ENCODE measurements at regions not wholly inside any gene's neighbourhood (a gene's known extent, or its start where the extent isn't known, plus 50 kb on each side); places are given as distances from the start of the nearest gene placed in this dataset.

GRCh38 chr5:125536582-125536981 lies 790.1 kb upstream of the ZNF608 start:
- no peak for TF ChIP-seq CTCF (IDR thresholded peaks at IDR 0.05)
- DNase-seq (ENCODE audit: low spot score) = no peak
- no peak for ATAC-seq (ENCODE audit: low FRiP score)

GRCh38 chr5:125537661-125538060 lies 791.2 kb upstream of the ZNF608 start:
- TF ChIP-seq CTCF (IDR thresholded peaks at IDR 0.05) = no peak
- DNase-seq (ENCODE audit: low spot score) (no peak), ATAC-seq (ENCODE audit: low FRiP score) (no peak)

GRCh38 chr5:125538469-125538868 lies 792.0 kb upstream of the ZNF608 start:
- no peak for ATAC-seq (ENCODE audit: low FRiP score)

GRCh38 chr5:125541085-125541484 lies 794.6 kb upstream of the ZNF608 start:
- ATAC-seq (ENCODE audit: low FRiP score) (no peak), DNase-seq (ENCODE audit: low spot score) (no peak)
- no peak for TF ChIP-seq CTCF (IDR thresholded peaks at IDR 0.05)

More at GRCh38 chr5:125538469-125538868, 792.0 kb upstream of the ZNF608 start:
- TF ChIP-seq CTCF (IDR thresholded peaks at IDR 0.05) = no peak
- no peak for DNase-seq (ENCODE audit: low spot score)

- no peak for TF ChIP-seq CTCF (IDR thresholded peaks at IDR 0.05)
- DNase-seq (ENCODE audit: low spot score) = no peak
- no peak for ATAC-seq (ENCODE audit: low FRiP score)
These were observed 803.0 kb upstream of the ZNF608 start for GRCh38 chr5:125549322-125549911.

GRCh38 chr5:125550274-125550673 lies 803.8 kb upstream of the ZNF608 start:
- DNase-seq (ENCODE audit: low spot score) (no peak), ATAC-seq (ENCODE audit: low FRiP score) (no peak)
- TF ChIP-seq CTCF (IDR thresholded peaks at IDR 0.05) = no peak

GRCh38 chr5:125551246-125551645 lies 804.8 kb upstream of the ZNF608 start:
- ATAC-seq (ENCODE audit: low FRiP score) (no peak), DNase-seq (ENCODE audit: low spot score) (no peak)
- no peak for TF ChIP-seq CTCF (IDR thresholded peaks at IDR 0.05)

All from omental fat pad (tissue), 3 donors.